Breast epithelium (tissue), 4 donors: ENCODE measurements at regions not wholly inside any gene's neighbourhood (a gene's known extent, or its start where the extent isn't known, plus 50 kb on each side); places are given as distances from the start of the nearest gene placed in this dataset.

Source experiments
- DNase-seq, 2 donors: peaks; one replicate each; pipeline ENCODE4 v3.0.0-alpha.2; 2019; ENCODE audit warnings: low spot score in 2 of 2
- H3K27ac ChIP-seq, 2 donors: fragments of 200-600 bp; sonication (generic) in 1 of 2; one replicate each; pipeline ENCODE4 v1.5.1; 2016 to 2019; ENCODE audit warnings: mild to moderate bottlenecking in 1 of 2
- H3K27me3 ChIP-seq, 2 donors: fragments of 200-600 bp; sonication (generic) in 1 of 2; one replicate each; pipeline versions ENCODE4 v1.5.1 to v1.6.0; 2017 to 2019; ENCODE audit warnings: control low read depth in 1 of 2, mild to moderate bottlenecking in 1 of 2
- H3K36me3 ChIP-seq: fragments of 200-600 bp; one replicate; pipeline ENCODE4 v1.5.1; 2019
- H3K4me1 ChIP-seq, 2 donors: fragments of 200-600 bp; sonication (generic); one replicate each; pipeline ENCODE4 v1.5.1; 2016 to 2019; ENCODE audit warnings: control low read depth in 1 of 2
- H3K4me3 ChIP-seq, 3 donors: fragments of 200-600 bp; sonication (generic); 1 replicate in 2 of 3; 2 replicates in 1 of 3; pipeline ENCODE4 v1.5.1; 2016 to 2019; ENCODE audit warnings: mild to moderate bottlenecking in 3 of 3, moderate library complexity in 2 of 3
- H3K9me3 ChIP-seq, 2 donors: fragments of 200-600 bp; sonication (generic) in 1 of 2; one replicate each; pipeline ENCODE4 v1.5.1; 2016 to 2019; ENCODE audit warnings: control low read depth in 1 of 2
- POLR2A ChIP-seq: fragments of 450-650 bp; IDR thresholded peaks from one replicate; pipeline ENCODE4 v1.6.1; 2016; ENCODE audit warnings: antibody characterized with exemption, mild to moderate bottlenecking, moderate library complexity
- POLR2AphosphoS5 ChIP-seq, 3 donors: sonication (generic); formaldehyde crosslinking; IDR thresholded peaks; one replicate each; pipeline ENCODE4 v1.6.1; 2017; ENCODE audit warnings: antibody characterized with exemption in 3 of 3
- intact Hi-C: fragments of 100-400 bp; cut with DNase I; formaldehyde crosslinking; loops from one replicate; pipeline ENCODE4 v1.15.1; 2023; ENCODE audit warnings: low total_unique reads
- TF ChIP-seq, protein P1 (sequence below), 3 donors: fragments of 450-650 bp; IDR thresholded peaks; one replicate each; pipeline ENCODE4 v1.5.1; 2016 to 2017; ENCODE audit warnings: antibody characterized with exemption in 3 of 3, mild to moderate bottlenecking in 3 of 3, moderate library complexity in 3 of 3

DNA sequence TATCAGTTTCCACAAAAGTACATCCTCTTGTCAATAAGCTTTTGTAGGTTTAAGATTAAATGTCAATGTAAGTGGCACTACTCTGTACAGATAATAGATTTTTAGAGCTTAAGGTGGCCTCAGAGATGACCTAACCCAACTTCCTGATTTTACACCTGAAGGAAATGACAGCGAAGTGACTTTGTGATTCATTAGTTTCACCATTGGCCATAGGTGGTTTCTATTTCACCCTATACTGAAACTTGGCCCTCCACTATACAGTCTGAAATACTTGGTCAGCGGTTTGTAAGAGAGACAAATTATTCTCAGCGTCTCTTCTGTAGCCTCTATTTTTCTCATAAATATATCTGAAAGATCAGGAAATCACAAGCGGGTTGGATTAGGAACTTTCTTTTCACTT, 330.4 kb upstream of the FAM98A start:
- no peaks in the 10 kb centered on the region for H3K9me3 ChIP-seq
- no peak for DNase-seq
- H3K4me1 ChIP-seq = no peaks in the 10 kb centered on the region
- TF ChIP-seq, protein P1, sequence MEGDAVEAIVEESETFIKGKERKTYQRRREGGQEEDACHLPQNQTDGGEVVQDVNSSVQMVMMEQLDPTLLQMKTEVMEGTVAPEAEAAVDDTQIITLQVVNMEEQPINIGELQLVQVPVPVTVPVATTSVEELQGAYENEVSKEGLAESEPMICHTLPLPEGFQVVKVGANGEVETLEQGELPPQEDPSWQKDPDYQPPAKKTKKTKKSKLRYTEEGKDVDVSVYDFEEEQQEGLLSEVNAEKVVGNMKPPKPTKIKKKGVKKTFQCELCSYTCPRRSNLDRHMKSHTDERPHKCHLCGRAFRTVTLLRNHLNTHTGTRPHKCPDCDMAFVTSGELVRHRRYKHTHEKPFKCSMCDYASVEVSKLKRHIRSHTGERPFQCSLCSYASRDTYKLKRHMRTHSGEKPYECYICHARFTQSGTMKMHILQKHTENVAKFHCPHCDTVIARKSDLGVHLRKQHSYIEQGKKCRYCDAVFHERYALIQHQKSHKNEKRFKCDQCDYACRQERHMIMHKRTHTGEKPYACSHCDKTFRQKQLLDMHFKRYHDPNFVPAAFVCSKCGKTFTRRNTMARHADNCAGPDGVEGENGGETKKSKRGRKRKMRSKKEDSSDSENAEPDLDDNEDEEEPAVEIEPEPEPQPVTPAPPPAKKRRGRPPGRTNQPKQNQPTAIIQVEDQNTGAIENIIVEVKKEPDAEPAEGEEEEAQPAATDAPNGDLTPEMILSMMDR (IDR thresholded peaks at IDR 0.05) = no peak
- TF ChIP-seq POLR2A = no peak
- TF ChIP-seq POLR2AphosphoS5 (IDR thresholded peaks at IDR 0.05) = no peak
- intact Hi-C loops = no loop called here
- no peak overlapping the region for H3K27ac ChIP-seq
- no peaks in the 10 kb centered on the region for H3K27me3 ChIP-seq
- no peaks in the 10 kb centered on the region for H3K36me3 ChIP-seq
- H3K4me3 ChIP-seq = no peak overlapping the region

DNA sequence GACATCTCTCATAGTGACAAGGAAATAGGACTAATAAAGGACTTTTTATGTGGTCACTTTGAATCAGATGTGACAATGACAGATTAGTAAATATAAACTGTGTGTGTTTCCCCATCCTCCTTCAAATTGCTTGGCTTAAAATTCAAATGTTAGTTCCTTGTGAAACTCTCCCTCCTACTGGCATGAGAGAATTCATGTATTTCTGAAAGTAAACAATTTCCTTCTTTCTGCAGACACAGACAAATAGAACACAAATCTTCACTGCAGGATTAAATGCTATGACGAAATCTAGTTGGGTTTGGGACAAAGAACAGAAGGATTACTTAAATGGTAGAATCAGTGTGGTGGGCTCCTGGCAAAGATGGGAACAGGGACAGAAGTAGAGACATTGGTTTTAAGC, 328.7 kb upstream of the FAM98A start:
- Histone ChIP-seq H3K4me1 (no peaks in the 10 kb centered on the region), H3K27ac (no peak overlapping the region), H3K27me3 (no peaks in the 10 kb centered on the region), H3K4me3 (no peak overlapping the region), H3K9me3 (no peaks in the 10 kb centered on the region), H3K36me3 (no peaks in the 10 kb centered on the region)
- DNase-seq = no peak
- TF ChIP-seq POLR2A (no peak), POLR2AphosphoS5 (IDR thresholded peaks at IDR 0.05) (no peak)
- TF ChIP-seq, protein P1 (IDR thresholded peaks at IDR 0.05) = no peak
- intact Hi-C loops = no loop called here

DNA sequence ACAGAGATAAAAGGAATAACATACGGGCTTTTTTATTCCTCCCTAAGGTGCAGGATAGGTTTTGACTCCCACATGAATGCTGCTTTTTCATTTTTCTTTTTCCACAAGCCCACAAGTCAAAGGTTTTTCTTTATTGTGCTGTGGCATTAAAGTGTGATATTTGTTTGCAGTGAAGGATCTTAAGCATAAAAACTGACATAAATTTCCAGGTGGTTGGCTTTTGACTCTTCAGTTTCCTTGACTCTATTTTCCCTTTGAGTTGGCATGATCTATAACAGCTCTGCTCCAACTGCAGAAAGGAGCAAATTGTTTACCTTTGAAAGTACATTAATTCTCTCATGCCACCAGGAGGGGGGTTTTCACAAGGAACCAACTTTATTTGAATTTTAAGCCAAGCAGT, 326.2 kb upstream of the FAM98A start:
- Histone ChIP-seq H3K27ac (no peak overlapping the region), H3K36me3 (no peaks in the 10 kb centered on the region), H3K4me3 (no peak overlapping the region), H3K4me1 (no peaks in the 10 kb centered on the region), H3K27me3 (no peaks in the 10 kb centered on the region), H3K9me3 (no peaks in the 10 kb centered on the region)
- DNase-seq = no peak
- intact Hi-C loops = no loop called here
- TF ChIP-seq, protein P1 (IDR thresholded peaks at IDR 0.05) = no peak
- TF ChIP-seq POLR2A (no peak), POLR2AphosphoS5 (IDR thresholded peaks at IDR 0.05) (no peak)

DNA sequence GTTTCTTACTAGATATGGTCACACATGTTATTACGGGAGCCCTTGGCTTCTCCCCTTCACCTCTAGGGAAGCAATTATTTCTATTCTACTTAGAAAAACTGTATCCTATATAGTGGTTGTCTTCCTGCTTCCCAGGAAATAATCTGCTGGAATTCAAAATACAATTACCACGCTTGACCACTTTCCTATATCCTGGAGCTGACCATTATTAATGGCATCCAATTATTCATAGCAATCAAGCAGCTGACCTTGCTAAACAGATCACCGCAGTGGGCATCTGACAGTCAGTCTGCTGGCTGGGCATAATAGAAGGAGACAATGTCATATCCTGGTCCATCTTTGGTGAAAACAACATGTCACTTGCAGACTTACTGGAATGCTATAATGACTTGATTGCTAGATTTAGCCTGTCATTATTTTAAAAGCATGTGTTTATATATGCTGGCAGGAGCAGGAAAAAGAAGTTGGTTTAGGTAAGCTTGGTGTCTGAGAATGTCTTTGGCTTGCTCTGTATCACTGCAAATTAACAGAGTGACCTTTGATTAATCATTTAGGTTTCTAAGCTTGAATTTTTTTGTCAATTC, 325.6 kb upstream of the FAM98A start:
- intact Hi-C loops = no loop called here
- TF ChIP-seq POLR2A (no peak), POLR2AphosphoS5 (IDR thresholded peaks at IDR 0.05) (no peak)
- TF ChIP-seq, protein P1 (IDR thresholded peaks at IDR 0.05) = no peak

DNA sequence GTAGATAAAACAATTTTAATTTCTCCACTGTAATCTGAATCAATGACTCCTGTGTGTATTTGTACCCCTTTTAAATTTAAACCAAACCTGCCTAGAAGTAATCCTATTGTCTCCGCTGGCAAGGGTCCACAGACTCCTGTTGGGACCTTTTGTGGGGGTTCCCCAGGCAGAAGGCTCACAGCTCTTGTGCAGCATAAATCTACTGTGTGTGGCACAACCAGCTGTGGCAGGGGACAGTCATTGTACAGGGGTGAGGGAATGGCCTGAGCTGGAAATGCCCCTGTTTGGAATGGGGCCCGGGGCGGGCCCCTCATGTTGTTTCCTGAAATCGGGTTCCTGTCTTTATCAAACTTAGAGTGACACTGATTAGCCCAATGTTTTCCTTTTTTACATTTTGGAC, 318.2 kb upstream of the FAM98A start:
- no peaks in the 10 kb centered on the region for H3K9me3 ChIP-seq
- H3K4me3 ChIP-seq = no peak overlapping the region
- H3K4me1 ChIP-seq = no peaks in the 10 kb centered on the region
- intact Hi-C loops = no loop called here
- no peak for DNase-seq
- TF ChIP-seq, protein P1 (IDR thresholded peaks at IDR 0.05) = no peak
- TF ChIP-seq POLR2A = no peak
- TF ChIP-seq POLR2AphosphoS5 (IDR thresholded peaks at IDR 0.05) = no peak
- H3K27ac ChIP-seq = no peak overlapping the region
- no peaks in the 10 kb centered on the region for H3K36me3 ChIP-seq
- H3K27me3 ChIP-seq = no peaks in the 10 kb centered on the region

More for the DNA sequence above, 325.6 kb upstream of the FAM98A start:
- Histone ChIP-seq H3K4me1 (no peaks in the 10 kb centered on the region), H3K4me3 (no peak overlapping the region), H3K27ac (no peak overlapping the region), H3K27me3 (no peaks in the 10 kb centered on the region), H3K9me3 (no peaks in the 10 kb centered on the region), H3K36me3 (no peaks in the 10 kb centered on the region)
- no peak for DNase-seq
